ENCODE measurements at regions not wholly inside any gene's neighbourhood (a gene's known extent, or its start where the extent isn't known, plus 50 kb on each side); places are given as distances from the start of the nearest gene placed in this dataset.

DNA sequence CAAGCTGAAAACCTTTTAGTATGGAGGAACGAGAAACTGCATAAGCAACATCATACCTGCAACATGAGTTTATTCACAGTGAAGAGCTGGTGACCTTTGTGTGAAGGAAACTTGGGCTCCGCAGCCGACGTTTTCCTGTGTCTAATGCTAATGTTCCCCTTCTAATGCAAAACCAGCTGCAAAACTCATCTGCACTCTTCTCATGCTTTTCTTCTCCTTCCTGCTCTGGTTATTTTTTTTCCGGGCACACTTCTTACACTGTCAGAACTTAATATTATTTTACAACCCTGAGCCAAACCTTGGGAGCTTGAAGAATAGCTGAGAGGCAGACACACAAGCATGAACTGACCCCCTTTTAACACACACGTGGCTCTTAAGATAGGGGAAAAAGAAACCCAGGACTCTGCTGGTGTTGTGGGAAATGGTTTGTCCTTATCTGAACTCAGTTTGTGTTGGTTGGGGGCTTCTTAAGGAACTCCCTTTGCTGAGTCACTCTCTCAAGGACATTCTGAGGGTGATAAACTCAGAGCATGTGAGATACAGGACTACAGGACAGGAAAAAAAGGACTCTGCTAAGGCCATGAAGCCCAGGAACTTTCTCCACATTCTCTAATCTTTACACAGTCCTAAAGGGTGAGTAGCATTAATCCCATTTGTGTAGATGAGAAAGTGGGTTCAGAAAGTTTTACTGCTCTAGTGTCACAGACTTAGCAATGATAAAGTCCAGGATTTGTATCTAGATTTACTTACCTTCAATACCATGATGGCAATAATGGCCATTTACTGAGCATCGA is 439.3 kb upstream of the TRIB2 start:
- no peaks in the 10 kb centered on the region for H3K27me3 ChIP-seq
- no peaks in the 10 kb centered on the region for H3K9me3 ChIP-seq
- no peaks in the 10 kb centered on the region for H3K36me3 ChIP-seq
- TF ChIP-seq, protein P1, sequence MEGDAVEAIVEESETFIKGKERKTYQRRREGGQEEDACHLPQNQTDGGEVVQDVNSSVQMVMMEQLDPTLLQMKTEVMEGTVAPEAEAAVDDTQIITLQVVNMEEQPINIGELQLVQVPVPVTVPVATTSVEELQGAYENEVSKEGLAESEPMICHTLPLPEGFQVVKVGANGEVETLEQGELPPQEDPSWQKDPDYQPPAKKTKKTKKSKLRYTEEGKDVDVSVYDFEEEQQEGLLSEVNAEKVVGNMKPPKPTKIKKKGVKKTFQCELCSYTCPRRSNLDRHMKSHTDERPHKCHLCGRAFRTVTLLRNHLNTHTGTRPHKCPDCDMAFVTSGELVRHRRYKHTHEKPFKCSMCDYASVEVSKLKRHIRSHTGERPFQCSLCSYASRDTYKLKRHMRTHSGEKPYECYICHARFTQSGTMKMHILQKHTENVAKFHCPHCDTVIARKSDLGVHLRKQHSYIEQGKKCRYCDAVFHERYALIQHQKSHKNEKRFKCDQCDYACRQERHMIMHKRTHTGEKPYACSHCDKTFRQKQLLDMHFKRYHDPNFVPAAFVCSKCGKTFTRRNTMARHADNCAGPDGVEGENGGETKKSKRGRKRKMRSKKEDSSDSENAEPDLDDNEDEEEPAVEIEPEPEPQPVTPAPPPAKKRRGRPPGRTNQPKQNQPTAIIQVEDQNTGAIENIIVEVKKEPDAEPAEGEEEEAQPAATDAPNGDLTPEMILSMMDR (IDR thresholded peaks at IDR 0.05): no peak
- H3K9ac ChIP-seq (ENCODE audit: low read depth in 2 of 2, low read length in 2 of 2): no peak overlapping the region
- intact Hi-C loops (cut with DNase I): no loop called here
- H3K27ac ChIP-seq: no peak overlapping the region
- no peak overlapping the region for H3K4me3 ChIP-seq
- no peaks in the 10 kb centered on the region for H3K4me1 ChIP-seq
- DNase-seq: no peak

DNA sequence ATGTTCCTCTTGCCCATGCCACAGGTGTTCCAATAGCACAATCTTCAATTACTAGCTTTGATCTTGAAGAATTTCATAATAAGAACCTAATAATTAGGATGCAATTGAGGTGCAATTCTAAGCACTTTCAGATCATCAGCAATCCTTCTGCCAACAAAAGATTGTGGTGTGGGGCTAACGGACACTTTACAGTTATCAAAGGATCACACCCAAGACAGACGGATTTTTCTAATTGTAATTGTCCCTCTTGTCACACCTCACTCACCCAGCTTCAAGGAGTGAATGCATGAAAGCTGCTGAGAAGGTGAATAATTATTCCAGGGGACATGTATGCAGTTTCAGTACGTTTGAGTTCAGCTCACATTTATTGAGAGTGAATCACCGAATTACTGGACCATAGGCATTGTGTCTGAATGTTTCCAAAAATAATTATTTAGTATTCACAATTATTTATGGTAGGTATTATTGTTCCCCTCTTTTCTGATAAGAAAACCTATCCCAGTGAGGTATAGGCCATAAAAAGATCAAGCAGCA is 438.5 kb upstream of the TRIB2 start:
- Histone ChIP-seq H3K4me3 (no peak overlapping the region), H3K36me3 (no peaks in the 10 kb centered on the region), H3K27ac (no peak overlapping the region), H3K9me3 (no peaks in the 10 kb centered on the region), H3K27me3 (no peaks in the 10 kb centered on the region), H3K9ac (ENCODE audit: low read depth in 2 of 2, low read length in 2 of 2) (no peak overlapping the region), H3K4me1 (no peaks in the 10 kb centered on the region)
- intact Hi-C loops (cut with DNase I): no loop called here
- TF ChIP-seq, protein P1 (IDR thresholded peaks at IDR 0.05): no peak
- no peak for DNase-seq

DNA sequence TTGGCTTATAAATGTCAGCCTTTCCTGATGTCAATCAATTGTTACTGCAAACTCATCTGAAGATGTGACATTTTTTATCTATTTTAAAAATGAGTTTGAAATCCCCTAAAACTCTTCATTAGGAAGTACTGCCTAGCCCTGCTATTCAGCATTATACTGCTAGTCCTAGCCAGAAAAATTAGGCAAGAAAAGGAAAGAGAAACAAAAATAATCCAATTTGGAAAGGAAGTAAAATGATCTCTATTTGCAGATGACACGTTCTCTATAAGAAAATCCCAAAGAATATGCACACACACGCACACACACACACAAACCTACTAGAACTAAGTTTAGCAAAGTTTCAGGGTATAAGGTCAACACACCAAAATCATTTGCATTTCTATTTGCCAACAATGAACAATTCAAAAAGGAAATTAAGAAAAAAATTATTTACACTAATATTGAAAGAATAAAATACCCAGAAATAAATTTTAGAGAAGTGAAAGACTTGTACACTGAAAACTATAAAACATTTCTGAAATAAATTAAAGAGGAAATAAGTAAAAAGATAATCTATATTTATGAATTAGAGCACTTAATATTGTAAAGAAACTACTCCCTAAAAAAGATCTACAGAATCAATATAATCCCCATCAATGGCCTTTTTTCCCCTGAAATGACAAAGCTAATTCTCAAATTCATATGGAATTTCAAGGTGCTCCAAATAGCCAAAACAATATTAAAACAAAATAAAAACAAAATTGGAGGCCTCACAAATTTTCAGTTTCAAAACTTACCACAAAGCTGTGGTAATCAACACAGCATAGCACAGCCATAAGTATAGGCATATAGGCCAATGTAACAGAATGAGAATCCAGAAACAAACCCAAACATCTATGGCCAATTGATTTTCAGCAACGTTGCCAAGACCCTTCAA is 433.7 kb upstream of the TRIB2 start:
- Histone ChIP-seq H3K4me1 (no peaks in the 10 kb centered on the region), H3K27me3 (no peaks in the 10 kb centered on the region), H3K9ac (ENCODE audit: low read depth in 2 of 2, low read length in 2 of 2) (no peak overlapping the region), H3K27ac (no peak overlapping the region), H3K9me3 (no peaks in the 10 kb centered on the region), H3K4me3 (no peak overlapping the region), H3K36me3 (no peaks in the 10 kb centered on the region)
- DNase-seq: no peak
- TF ChIP-seq, protein P1 (IDR thresholded peaks at IDR 0.05): no peak
- intact Hi-C loops (cut with DNase I): no loop called here

DNA sequence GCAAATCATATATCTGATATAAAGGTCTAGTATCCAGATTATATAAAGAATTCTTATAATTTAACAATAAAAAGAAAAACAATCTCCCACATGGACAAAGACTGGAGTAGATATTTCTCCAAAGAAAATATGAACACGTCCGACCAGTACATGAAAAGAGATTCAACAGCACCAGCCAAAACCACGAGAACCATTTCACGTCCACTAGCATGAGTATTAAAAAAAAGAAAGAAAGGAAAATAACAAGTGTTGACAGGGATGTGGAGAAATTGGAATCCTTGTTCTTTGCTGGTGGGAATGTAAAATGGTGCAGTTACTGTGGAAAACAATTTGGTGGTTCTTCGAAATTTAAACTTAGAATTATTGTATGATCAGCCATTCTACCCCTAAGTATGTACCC is 432.7 kb upstream of the TRIB2 start:
- TF ChIP-seq, protein P1 (IDR thresholded peaks at IDR 0.05): no peak
- no peak overlapping the region for H3K9ac ChIP-seq (ENCODE audit: low read depth in 2 of 2, low read length in 2 of 2)
- H3K4me1 ChIP-seq: no peaks in the 10 kb centered on the region
- intact Hi-C loops (cut with DNase I): no loop called here
- H3K27ac ChIP-seq: no peak overlapping the region
- no peak overlapping the region for H3K4me3 ChIP-seq
- no peaks in the 10 kb centered on the region for H3K9me3 ChIP-seq
- no peaks in the 10 kb centered on the region for H3K27me3 ChIP-seq
- DNase-seq: no peak
- no peaks in the 10 kb centered on the region for H3K36me3 ChIP-seq

DNA sequence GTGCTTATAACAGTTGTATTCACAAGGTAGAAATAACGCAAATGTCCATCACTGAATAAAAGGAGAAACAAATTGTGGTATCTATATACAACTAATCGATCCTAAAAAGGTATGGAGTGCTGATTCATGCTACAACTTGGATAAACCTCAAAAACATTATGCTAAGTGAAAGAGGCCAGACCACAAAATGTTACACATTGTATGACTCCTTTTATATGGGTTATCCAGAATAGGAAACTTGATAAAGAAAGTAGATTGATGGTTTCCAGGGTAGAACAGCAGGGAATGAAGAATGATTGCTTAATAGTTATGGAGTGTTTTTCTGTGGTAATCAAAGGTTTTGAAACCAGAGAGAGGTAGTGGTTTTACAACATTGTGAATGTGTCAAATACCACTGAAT is 432.2 kb upstream of the TRIB2 start:
- Histone ChIP-seq H3K27me3 (no peaks in the 10 kb centered on the region), H3K27ac (no peak overlapping the region), H3K36me3 (no peaks in the 10 kb centered on the region), H3K9ac (ENCODE audit: low read depth in 2 of 2, low read length in 2 of 2) (no peak overlapping the region), H3K4me1 (no peaks in the 10 kb centered on the region), H3K4me3 (no peak overlapping the region), H3K9me3 (no peaks in the 10 kb centered on the region)
- TF ChIP-seq, protein P1 (IDR thresholded peaks at IDR 0.05): no peak
- intact Hi-C loops (cut with DNase I): no loop called here
- no peak for DNase-seq

All from colonic mucosa (tissue), 4 donors.